Neural progenitor cell (in vitro differentiated cells): ENCODE measurements at regions not wholly inside any gene's neighbourhood (a gene's known extent, or its start where the extent isn't known, plus 50 kb on each side); places are given as distances from the start of the nearest gene placed in this dataset.

Source experiments
- CTCF ChIP-seq: fragments of 200-600 bp; sonication (generic); IDR thresholded peaks from 2 replicates; pipeline ENCODE4 v1.5.1; 2017; ENCODE audit warnings: antibody characterized with exemption, mild to moderate bottlenecking
- EZH2 ChIP-seq: fragments of 200-600 bp; sonication (generic); IDR thresholded peaks from 2 replicates; pipeline ENCODE4 v1.6.1; 2017; ENCODE audit warnings: antibody characterized with exemption, mild to moderate bottlenecking, moderate library complexity
- EZH2phosphoT487 ChIP-seq: fragments of 200-600 bp; sonication (generic); IDR thresholded peaks from 2 replicates; pipeline ENCODE4 v1.6.1; 2017; ENCODE audit warnings: antibody characterized with exemption

DNA sequence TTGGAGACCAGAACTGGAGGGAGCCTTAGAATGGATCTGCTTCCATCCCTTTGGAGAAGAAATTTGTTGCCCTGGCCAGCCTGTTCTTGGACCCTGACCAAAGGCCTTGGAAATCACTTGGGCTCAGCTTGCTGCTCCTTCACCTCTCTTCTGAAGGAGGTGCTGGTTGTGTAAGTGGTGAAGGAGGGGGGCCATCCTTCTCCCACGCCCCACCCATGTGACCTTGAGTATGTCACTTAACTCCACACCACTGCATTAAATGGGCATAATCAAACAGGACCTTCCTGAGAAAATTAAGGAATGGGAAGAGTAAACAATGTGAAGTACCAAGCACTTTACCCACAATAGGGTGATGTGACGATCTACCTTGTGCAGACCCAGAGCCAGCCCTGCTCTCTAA lies 68.3 kb upstream of the GJB5 start:
- TF ChIP-seq CTCF: no peak
- no peak for TF ChIP-seq EZH2phosphoT487
- no peak for TF ChIP-seq EZH2
